Forelimb muscle (tissue), 1 donor: ENCODE measurements at regions not wholly inside any gene's neighbourhood (a gene's known extent, or its start where the extent isn't known, plus 50 kb on each side); places are given as distances from the start of the nearest gene placed in this dataset.
"Not testable (repeated sequence)": the region's sequence is repeated elsewhere in the genome, so short reads cannot be mapped to it uniquely, and the experiment has no call there.

Source experiments
- DNase-seq: peaks from one replicate; pipeline ENCODE4 v3.0.0-alpha.2; 2013; ENCODE audit warnings: low read depth

- DNase-seq = no peak
Observed at GRCh38 chrX:5305452-5305851, 923.2 kb downstream of the NLGN4X start.

GRCh38 chrX:5295004-5295403 lies 933.7 kb downstream of the NLGN4X start:
- no peak for DNase-seq

GRCh38 chrX:5290635-5291034 lies 938.0 kb downstream of the NLGN4X start:
- DNase-seq = no peak

GRCh38 chrX:5289949-5290348 lies 938.7 kb downstream of the NLGN4X start:
- DNase-seq = not testable (repeated sequence)

- no peak for DNase-seq
Observed at GRCh38 chrX:5278908-5279307, 949.8 kb downstream of the NLGN4X start.

- DNase-seq = no peak
Observed at GRCh38 chrX:5265324-5265850, 963.3 kb downstream of the NLGN4X start.

- DNase-seq = no peak
Observed at GRCh38 chrX:5250106-5250505, 978.6 kb downstream of the NLGN4X start.

- no peak for DNase-seq
Observed at GRCh38 chrX:5242091-5242790, 986.4 kb downstream of the NLGN4X start.

GRCh38 chrX:5236749-5237148 lies 991.9 kb downstream of the NLGN4X start:
- DNase-seq = no peak

- DNase-seq = no peak
Observed at GRCh38 chrX:5236096-5236495, 992.6 kb downstream of the NLGN4X start.

- no peak for DNase-seq
Observed at GRCh38 chrX:5233830-5234229, 994.8 kb downstream of the NLGN4X start.

- DNase-seq = no peak
Observed at GRCh38 chrX:5220421-5220820, 1008.2 kb downstream of the NLGN4X start.

GRCh38 chrX:5194806-5195205 lies 1033.9 kb downstream of the NLGN4X start:
- no peak for DNase-seq

GRCh38 chrX:5180135-5180741 lies 1048.4 kb downstream of the NLGN4X start:
- no peak for DNase-seq

- DNase-seq = no peak
Observed at GRCh38 chrX:5176766-5177165, 1051.9 kb downstream of the NLGN4X start.

GRCh38 chrX:5163663-5164062 lies 1065.0 kb downstream of the NLGN4X start:
- DNase-seq = no peak

GRCh38 chrX:5155301-5155700 lies 1073.4 kb downstream of the NLGN4X start:
- DNase-seq = no peak

GRCh38 chrX:5145957-5146356 lies 1082.7 kb downstream of the NLGN4X start:
- DNase-seq = no peak

GRCh38 chrX:5142644-5143043 lies 1086.0 kb downstream of the NLGN4X start:
- DNase-seq = no peak

GRCh38 chrX:5122181-5122678 lies 1106.4 kb downstream of the NLGN4X start:
- no peak for DNase-seq

GRCh38 chrX:5117816-5118215 lies 1110.9 kb downstream of the NLGN4X start:
- no peak for DNase-seq

- DNase-seq = no peak
Observed at GRCh38 chrX:5113128-5113527, 1115.5 kb downstream of the NLGN4X start.

- DNase-seq = no peak
Observed at GRCh38 chrX:5100004-5100403, 1128.7 kb downstream of the NLGN4X start.
